GM12878 (cell line): ENCODE measurements at regions not wholly inside any gene's neighbourhood (a gene's known extent, or its start where the extent isn't known, plus 50 kb on each side); places are given as distances from the start of the nearest gene placed in this dataset.

ENCODE experiments used
- CREB1 ChIP-seq: IDR thresholded peaks from 2 replicates; pipeline ENCODE4 v1.6.1; 2012; ENCODE audit warnings: low read depth, mild to moderate bottlenecking, inconsistent platforms
- ESRRA ChIP-seq: IDR thresholded peaks from 2 replicates; pipeline ENCODE4 v1.6.1; 2012; ENCODE audit warnings: mild to moderate bottlenecking, low read length, improper control_type of control experiment
- EZH2 ChIP-seq: IDR thresholded peaks from 2 replicates; pipeline ENCODE4 v1.6.1; 2012; ENCODE audit warnings: low read depth, mild to moderate bottlenecking, control low read depth, inconsistent platforms, low read length, borderline replicate concordance; ENCODE audit not compliant: control insufficient read depth
- HDGF ChIP-seq: fragments of 450-650 bp; IDR thresholded peaks from 2 replicates; pipeline ENCODE4 v1.6.1; 2016; ENCODE audit warnings: antibody characterized with exemption
- SIN3A ChIP-seq: IDR thresholded peaks from 2 replicates; pipeline ENCODE4 v1.6.1; 2012; ENCODE audit warnings: low read depth, low read length, improper control_type of control experiment
- SMC3 ChIP-seq: IDR thresholded peaks from 2 replicates; pipeline ENCODE4 v1.6.1; 2011; ENCODE audit warnings: low read length, improper control_type of control experiment, borderline replicate concordance
- TF ChIP-seq, protein P1 (sequence below): IDR thresholded peaks from 2 replicates; pipeline ENCODE4 v1.6.1; 2011; ENCODE audit warnings: low read depth, low read length, improper control_type of control experiment, borderline replicate concordance
- TF ChIP-seq, protein P2 (sequence below), 3 experiments: IDR thresholded peaks in 2 of 3; conservative IDR thresholded peaks in 1 of 3; 2 replicates each; pipeline ENCODE4 v1.5.1; 2011; ENCODE audit warnings: low read depth in 3 of 3, low read length in 3 of 3, mild to moderate bottlenecking in 3 of 3, control low read depth in 2 of 3, moderate library complexity in 2 of 3, inconsistent platforms in 1 of 3, mixed read lengths in 1 of 3; ENCODE audit not compliant: control insufficient read depth in 2 of 3, insufficient read depth in 1 of 3; ENCODE audit errors: extremely low read depth in 1 of 3

DNA sequence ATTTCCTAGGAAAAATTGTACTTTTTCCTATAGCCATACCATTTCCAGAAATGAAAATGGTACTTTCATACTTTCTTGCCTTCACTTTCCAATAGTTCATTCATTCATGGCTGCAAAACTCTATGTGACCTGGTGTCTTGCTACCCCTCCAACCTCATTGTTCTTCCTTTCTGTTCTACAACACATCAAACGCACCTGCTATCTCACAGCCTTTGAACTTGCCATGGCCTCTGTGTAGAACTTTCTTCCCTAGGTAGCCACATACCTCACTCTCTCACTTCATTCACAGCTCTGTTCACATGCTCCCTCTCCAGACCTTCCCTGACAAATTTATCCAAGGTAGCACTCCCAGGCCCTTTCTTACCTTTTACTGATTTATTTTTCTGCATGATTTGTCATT, 149.2 kb downstream of the DUSP6 start:
- no peak for TF ChIP-seq ESRRA
- no peak for TF ChIP-seq SMC3
- TF ChIP-seq, protein P1, sequence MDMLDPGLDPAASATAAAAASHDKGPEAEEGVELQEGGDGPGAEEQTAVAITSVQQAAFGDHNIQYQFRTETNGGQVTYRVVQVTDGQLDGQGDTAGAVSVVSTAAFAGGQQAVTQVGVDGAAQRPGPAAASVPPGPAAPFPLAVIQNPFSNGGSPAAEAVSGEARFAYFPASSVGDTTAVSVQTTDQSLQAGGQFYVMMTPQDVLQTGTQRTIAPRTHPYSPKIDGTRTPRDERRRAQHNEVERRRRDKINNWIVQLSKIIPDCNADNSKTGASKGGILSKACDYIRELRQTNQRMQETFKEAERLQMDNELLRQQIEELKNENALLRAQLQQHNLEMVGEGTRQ: no peak
- TF ChIP-seq HDGF: no peak
- TF ChIP-seq, protein P2, sequence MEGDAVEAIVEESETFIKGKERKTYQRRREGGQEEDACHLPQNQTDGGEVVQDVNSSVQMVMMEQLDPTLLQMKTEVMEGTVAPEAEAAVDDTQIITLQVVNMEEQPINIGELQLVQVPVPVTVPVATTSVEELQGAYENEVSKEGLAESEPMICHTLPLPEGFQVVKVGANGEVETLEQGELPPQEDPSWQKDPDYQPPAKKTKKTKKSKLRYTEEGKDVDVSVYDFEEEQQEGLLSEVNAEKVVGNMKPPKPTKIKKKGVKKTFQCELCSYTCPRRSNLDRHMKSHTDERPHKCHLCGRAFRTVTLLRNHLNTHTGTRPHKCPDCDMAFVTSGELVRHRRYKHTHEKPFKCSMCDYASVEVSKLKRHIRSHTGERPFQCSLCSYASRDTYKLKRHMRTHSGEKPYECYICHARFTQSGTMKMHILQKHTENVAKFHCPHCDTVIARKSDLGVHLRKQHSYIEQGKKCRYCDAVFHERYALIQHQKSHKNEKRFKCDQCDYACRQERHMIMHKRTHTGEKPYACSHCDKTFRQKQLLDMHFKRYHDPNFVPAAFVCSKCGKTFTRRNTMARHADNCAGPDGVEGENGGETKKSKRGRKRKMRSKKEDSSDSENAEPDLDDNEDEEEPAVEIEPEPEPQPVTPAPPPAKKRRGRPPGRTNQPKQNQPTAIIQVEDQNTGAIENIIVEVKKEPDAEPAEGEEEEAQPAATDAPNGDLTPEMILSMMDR (IDR thresholded peaks at IDR 0.05 in 2 of 3, conservative IDR thresholded peaks at IDR 0.05 in 1 of 3; ENCODE audit: control insufficient read depth in 2 of 3, extremely low read depth in 1 of 3, insufficient read depth in 1 of 3, low read depth in 3 of 3, low read length in 3 of 3): no peak
- TF ChIP-seq SIN3A: no peak
- TF ChIP-seq CREB1: no peak
- no peak for TF ChIP-seq EZH2
